HCT116 (cell line): ENCODE measurements at regions not wholly inside any gene's neighbourhood (a gene's known extent, or its start where the extent isn't known, plus 50 kb on each side); places are given as distances from the start of the nearest gene placed in this dataset.

Experiments
- ATAC-seq: fragments of 200-7000 bp; cut with Tn5 transposase; 2 replicates; pipeline ENCODE4 v1.9.1; 2020; ENCODE audit warnings: mild to moderate bottlenecking, moderate library complexity
- BruUV-seq: library from RNA; stranded (reverse); fragments of 400-500 nt; replicated peaks from 2 replicates; lab custom pipeline; 2021; lab: Mats Ljungman, UMichigan
- CTCF ChIA-PET: fragments of 300-600 bp; sonication (Branson Sonifier 250); formaldehyde crosslinking; loops from one replicate; lab custom pipeline; 2021; ENCODE audit warnings: antibody characterized with exemption; lab: Charles Lee
- POLR2A ChIA-PET: fragments of 300-600, 350-600 bp; sonication (Branson Sonifier 250); formaldehyde crosslinking; loops from one replicate; lab custom pipeline; 2021; ENCODE audit warnings: antibody characterized with exemption; lab: Charles Lee
- RAD21 ChIA-PET, 2 experiments: fragments of 300-600 bp; sonication (Branson Sonifier 250); formaldehyde crosslinking; loops; one replicate each; lab custom pipeline; 2023; ENCODE audit warnings: low total read pairs in 2 of 2; ENCODE audit not compliant: uncharacterized antibody in 2 of 2, unreplicated experiment in 2 of 2, low non-redundant PET in 1 of 2; lab: Charles Lee
- DNase-seq: peaks from one replicate; pipeline ENCODE4 v3.0.0-alpha.2; 2010; ENCODE audit warnings: low read depth, low spot score
- H2AFZ ChIP-seq: fragments of 200-600 bp; shearing (Covaris generic), sonication (generic); 2 replicates; pipeline ENCODE4 v1.6.1; 2017; ENCODE audit warnings: low read depth, mixed run types, mixed read lengths, antibody characterized with exemption, low read length; ENCODE audit not compliant: poor library complexity, severe bottlenecking
- H3K27ac ChIP-seq: 2 replicates; pipeline ENCODE4 v1.5.1; 2012; ENCODE audit warnings: low read depth, low read length
- H3K27me3 ChIP-seq: fragments of 200-600 bp; sonication (generic); 2 replicates; pipeline ENCODE4 v1.6.1; 2016; ENCODE audit warnings: mixed run types, low read length, mixed read lengths; ENCODE audit not compliant: insufficient read depth
- H3K36me3 ChIP-seq, 2 experiments: fragments of 200-500 bp in 1 of 2; fragments of 200-600 bp in 1 of 2; sonication (Bioruptor generic) in 1 of 2; sonication (generic) in 1 of 2; 2 replicates each; pipeline versions ENCODE4 v1.5.1 to v1.6.1; 2014 to 2016; ENCODE audit warnings: low read length in 2 of 2, inconsistent platforms in 1 of 2, mixed read lengths in 1 of 2, mixed run types in 1 of 2; ENCODE audit not compliant: insufficient read depth in 2 of 2, control insufficient read depth in 1 of 2
- H3K4me1 ChIP-seq, 2 experiments: fragments of 200-600 bp in 1 of 2; sonication (generic) in 1 of 2; 2 replicates each; pipeline versions ENCODE4 v1.5.1 to v1.6.1; 2012 to 2017; ENCODE audit warnings: low read length in 2 of 2, inconsistent platforms in 1 of 2, mild to moderate bottlenecking in 1 of 2, mixed read lengths in 1 of 2, mixed run types in 1 of 2, moderate library complexity in 1 of 2; ENCODE audit not compliant: insufficient read depth in 2 of 2, control insufficient read depth in 1 of 2
- H3K4me2 ChIP-seq: fragments of 200-600 bp; sonication (generic); 2 replicates; pipeline ENCODE4 v1.6.1; 2017; ENCODE audit warnings: mixed run types, low read length, mixed read lengths
- H3K4me3 ChIP-seq, 2 experiments: fragments of 200-600 bp in 1 of 2; sonication (generic) in 1 of 2; replicated peaks in 1 of 2; 2 replicates each; pipeline ENCODE4 v1.5.1; 2011 to 2016; ENCODE audit warnings: low read length in 2 of 2, control low read depth in 1 of 2, low read depth in 1 of 2, mild to moderate bottlenecking in 1 of 2, mixed read lengths in 1 of 2, mixed run types in 1 of 2
- H3K79me2 ChIP-seq: fragments of 200-600 bp; sonication (generic); 2 replicates; pipeline ENCODE4 v1.6.1; 2017; ENCODE audit warnings: mild to moderate bottlenecking, mixed run types, low read length, moderate library complexity, mixed read lengths; ENCODE audit not compliant: insufficient read depth
- H3K9ac ChIP-seq: fragments of 200-600 bp; sonication (generic); 2 replicates; pipeline ENCODE4 v1.6.1; 2016; ENCODE audit warnings: low read length, mixed read lengths
- H3K9me2 ChIP-seq: fragments of 200-600 bp; sonication (generic), shearing (Covaris generic); 2 replicates; pipeline ENCODE4 v1.6.1; 2017; ENCODE audit warnings: mixed run types, mild to moderate bottlenecking, moderate library complexity; ENCODE audit not compliant: insufficient read depth
- H3K9me3 ChIP-seq, 2 experiments: fragments of 200-500 bp in 1 of 2; fragments of 200-600 bp in 1 of 2; sonication (Bioruptor generic) in 1 of 2; sonication (generic) in 1 of 2; 2 replicates each; pipeline ENCODE4 v1.6.1; 2014 to 2017; ENCODE audit warnings: low read length in 2 of 2, mixed read lengths in 2 of 2, inconsistent platforms in 1 of 2, low read depth in 1 of 2, mild to moderate bottlenecking in 1 of 2, mixed run types in 1 of 2, moderate library complexity in 1 of 2; ENCODE audit not compliant: control insufficient read depth in 1 of 2, insufficient read depth in 1 of 2
- H4K20me1 ChIP-seq: fragments of 200-600 bp; sonication (generic), shearing (Covaris generic); 2 replicates; pipeline ENCODE4 v1.6.1; 2017; ENCODE audit warnings: mixed run types, mild to moderate bottlenecking, moderate library complexity; ENCODE audit not compliant: insufficient read depth
- CBX3 ChIP-seq: IDR thresholded peaks from 2 replicates; pipeline ENCODE4 v1.6.1; 2012; ENCODE audit warnings: low read depth
- CEBPB ChIP-seq: IDR thresholded peaks from 2 replicates; pipeline ENCODE4 v1.6.1; 2012; ENCODE audit warnings: low read depth
- ELF1 ChIP-seq: IDR thresholded peaks from 2 replicates; pipeline ENCODE4 v1.6.1; 2012; ENCODE audit warnings: low read depth, borderline replicate concordance
- EZH2 ChIP-seq: fragments of 200-600 bp; sonication (generic); IDR thresholded peaks from 2 replicates; pipeline ENCODE4 v1.6.1; 2017; ENCODE audit warnings: antibody characterized with exemption, mixed run types
- EZH2phosphoT487 ChIP-seq: fragments of 200-600 bp; IDR thresholded peaks from 2 replicates; pipeline ENCODE4 v1.6.1; 2018; ENCODE audit warnings: antibody characterized with exemption, borderline replicate concordance
- FOSL1 ChIP-seq: IDR thresholded peaks from 2 replicates; pipeline ENCODE4 v1.6.1; 2012; ENCODE audit warnings: low read depth
- POLR2AphosphoS5 ChIP-seq: IDR thresholded peaks from 2 replicates; pipeline ENCODE4 v1.6.1; 2011; ENCODE audit warnings: mild to moderate bottlenecking, low read depth, low read length, moderate library complexity
- RAD21 ChIP-seq: IDR thresholded peaks from 2 replicates; pipeline ENCODE4 v1.6.1; 2012; ENCODE audit warnings: low read depth, mild to moderate bottlenecking
- REST ChIP-seq: IDR thresholded peaks from 2 replicates; pipeline ENCODE4 v1.6.1; 2012; ENCODE audit warnings: low read depth
- SIN3A ChIP-seq: IDR thresholded peaks from 2 replicates; pipeline ENCODE4 v1.6.1; 2012; ENCODE audit warnings: low read depth
- SP1 ChIP-seq: IDR thresholded peaks from 2 replicates; pipeline ENCODE4 v1.6.1; 2012; ENCODE audit warnings: low read depth
- SRF ChIP-seq: IDR thresholded peaks from 2 replicates; pipeline ENCODE4 v1.6.1; 2012; ENCODE audit warnings: low read depth
- TCF7L2 ChIP-seq: IDR thresholded peaks from 2 replicates; pipeline ENCODE4 v1.7.0; 2011; ENCODE audit warnings: borderline replicate concordance, inconsistent platforms; ENCODE audit not compliant: insufficient read depth, insufficient read length; ENCODE audit errors: extremely low read depth
- YY1 ChIP-seq: IDR thresholded peaks from 2 replicates; pipeline ENCODE4 v1.6.1; 2011; ENCODE audit warnings: low read length, low read depth, moderate library complexity, mild to moderate bottlenecking; ENCODE audit not compliant: insufficient replicate concordance; ENCODE audit errors: extremely low read depth
- ZNF274 ChIP-seq: fragments of 200-500 bp; sonication (Bioruptor generic); IDR thresholded peaks from 2 replicates; pipeline ENCODE4 v1.6.1; 2014; ENCODE audit warnings: mild to moderate bottlenecking, low read depth, low read length, inconsistent platforms
- intact Hi-C: fragments of 100-400 bp; cut with micrococcal nuclease; formaldehyde crosslinking; loops from 2 replicates; pipeline ENCODE4 v1.10.0; 2022
- TF ChIP-seq, protein P1 (sequence below): IDR thresholded peaks from 2 replicates; pipeline ENCODE4 v1.6.1; 2012
- TF ChIP-seq, protein P2 (sequence below): IDR thresholded peaks from 2 replicates; pipeline ENCODE4 v1.6.1; 2011; ENCODE audit warnings: mild to moderate bottlenecking, low read length, moderate library complexity; ENCODE audit not compliant: insufficient replicate concordance; ENCODE audit errors: extremely low read depth
- TF ChIP-seq, protein P3 (sequence below), 3 experiments: fragments of 200-600 bp in 1 of 3; sonication (generic) in 1 of 3; IDR thresholded peaks in 2 of 3; conservative IDR thresholded peaks in 1 of 3; 2 replicates each; pipeline ENCODE4 v1.5.1; 2012 to 2017; ENCODE audit warnings: low read depth in 2 of 3, low read length in 2 of 3, antibody characterized with exemption in 1 of 3, borderline replicate concordance in 1 of 3, control low read depth in 1 of 3, mild to moderate bottlenecking in 1 of 3, mixed read lengths in 1 of 3, mixed run types in 1 of 3, moderate library complexity in 1 of 3; ENCODE audit not compliant: insufficient read depth in 1 of 3

DNA sequence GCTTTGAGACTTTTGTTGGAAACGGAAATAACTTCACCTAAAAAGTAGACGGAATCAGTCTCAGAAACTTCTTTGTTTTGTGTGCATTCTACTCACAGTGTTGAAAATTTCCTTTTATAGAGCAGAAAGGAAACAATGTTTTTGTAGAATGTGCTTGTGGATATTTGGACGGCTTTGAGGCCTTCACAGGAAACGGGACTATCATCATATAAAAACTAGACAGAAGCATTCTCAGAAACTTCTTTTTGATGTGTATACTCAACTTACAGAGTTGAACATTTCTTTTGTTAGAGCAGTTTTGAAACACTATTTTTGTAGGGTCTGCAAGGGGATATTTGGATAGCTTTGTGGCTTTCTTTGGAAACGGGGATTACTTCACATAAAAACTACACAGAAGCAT is 627.5 kb upstream of the ZNF337 start:
- intact Hi-C loops: no loop called here

More for the DNA sequence above, 627.5 kb upstream of the ZNF337 start:
- H3K79me2 ChIP-seq: no peaks in the 10 kb centered on the region
- H2AFZ ChIP-seq: no peak overlapping the region
- H3K27me3 ChIP-seq: no peaks in the 10 kb centered on the region
- H3K9me3 ChIP-seq: no peaks in the 10 kb centered on the region
- H3K4me2 ChIP-seq: no peak overlapping the region
- TF ChIP-seq, protein P1, sequence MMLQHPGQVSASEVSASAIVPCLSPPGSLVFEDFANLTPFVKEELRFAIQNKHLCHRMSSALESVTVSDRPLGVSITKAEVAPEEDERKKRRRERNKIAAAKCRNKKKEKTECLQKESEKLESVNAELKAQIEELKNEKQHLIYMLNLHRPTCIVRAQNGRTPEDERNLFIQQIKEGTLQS: no peak
- TF ChIP-seq POLR2AphosphoS5 (no peak), ZNF274 (no peak), CBX3 (no peak), RAD21 (no peak), EZH2 (no peak), REST (no peak), SRF (no peak), SP1 (no peak), FOSL1 (no peak), CEBPB (no peak), EZH2phosphoT487 (no peak), YY1 (no peak), SIN3A (no peak), TCF7L2 (no peak), ELF1 (no peak)
- TF ChIP-seq, protein P2, sequence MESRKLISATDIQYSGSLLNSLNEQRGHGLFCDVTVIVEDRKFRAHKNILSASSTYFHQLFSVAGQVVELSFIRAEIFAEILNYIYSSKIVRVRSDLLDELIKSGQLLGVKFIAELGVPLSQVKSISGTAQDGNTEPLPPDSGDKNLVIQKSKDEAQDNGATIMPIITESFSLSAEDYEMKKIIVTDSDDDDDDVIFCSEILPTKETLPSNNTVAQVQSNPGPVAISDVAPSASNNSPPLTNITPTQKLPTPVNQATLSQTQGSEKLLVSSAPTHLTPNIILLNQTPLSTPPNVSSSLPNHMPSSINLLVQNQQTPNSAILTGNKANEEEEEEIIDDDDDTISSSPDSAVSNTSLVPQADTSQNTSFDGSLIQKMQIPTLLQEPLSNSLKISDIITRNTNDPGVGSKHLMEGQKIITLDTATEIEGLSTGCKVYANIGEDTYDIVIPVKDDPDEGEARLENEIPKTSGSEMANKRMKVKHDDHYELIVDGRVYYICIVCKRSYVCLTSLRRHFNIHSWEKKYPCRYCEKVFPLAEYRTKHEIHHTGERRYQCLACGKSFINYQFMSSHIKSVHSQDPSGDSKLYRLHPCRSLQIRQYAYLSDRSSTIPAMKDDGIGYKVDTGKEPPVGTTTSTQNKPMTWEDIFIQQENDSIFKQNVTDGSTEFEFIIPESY: no peak
- TF ChIP-seq, protein P3, sequence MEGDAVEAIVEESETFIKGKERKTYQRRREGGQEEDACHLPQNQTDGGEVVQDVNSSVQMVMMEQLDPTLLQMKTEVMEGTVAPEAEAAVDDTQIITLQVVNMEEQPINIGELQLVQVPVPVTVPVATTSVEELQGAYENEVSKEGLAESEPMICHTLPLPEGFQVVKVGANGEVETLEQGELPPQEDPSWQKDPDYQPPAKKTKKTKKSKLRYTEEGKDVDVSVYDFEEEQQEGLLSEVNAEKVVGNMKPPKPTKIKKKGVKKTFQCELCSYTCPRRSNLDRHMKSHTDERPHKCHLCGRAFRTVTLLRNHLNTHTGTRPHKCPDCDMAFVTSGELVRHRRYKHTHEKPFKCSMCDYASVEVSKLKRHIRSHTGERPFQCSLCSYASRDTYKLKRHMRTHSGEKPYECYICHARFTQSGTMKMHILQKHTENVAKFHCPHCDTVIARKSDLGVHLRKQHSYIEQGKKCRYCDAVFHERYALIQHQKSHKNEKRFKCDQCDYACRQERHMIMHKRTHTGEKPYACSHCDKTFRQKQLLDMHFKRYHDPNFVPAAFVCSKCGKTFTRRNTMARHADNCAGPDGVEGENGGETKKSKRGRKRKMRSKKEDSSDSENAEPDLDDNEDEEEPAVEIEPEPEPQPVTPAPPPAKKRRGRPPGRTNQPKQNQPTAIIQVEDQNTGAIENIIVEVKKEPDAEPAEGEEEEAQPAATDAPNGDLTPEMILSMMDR (IDR thresholded peaks at IDR 0.05 in 2 of 3, conservative IDR thresholded peaks at IDR 0.05 in 1 of 3; ENCODE audit: borderline replicate concordance in 1 of 3, insufficient read depth in 1 of 3, low read depth in 2 of 3, low read length in 2 of 3): no peak
- no peaks in the 10 kb centered on the region for H3K36me3 ChIP-seq
- no TSS peak for BruUV-seq
- H3K9ac ChIP-seq: no peak overlapping the region
- DNase-seq (no peak), ATAC-seq (no peak)
- ChIA-PET RAD21 (no interaction called here), CTCF (no interaction called here), POLR2A (no interaction called here)
- no peak overlapping the region for H3K4me3 ChIP-seq
- no peak overlapping the region for H3K27ac ChIP-seq
- H4K20me1 ChIP-seq: no peaks in the 10 kb centered on the region
- no peaks in the 10 kb centered on the region for H3K4me1 ChIP-seq
- H3K9me2 ChIP-seq: no peaks in the 10 kb centered on the region
